IMR-90 (cell line): ENCODE measurements at regions not wholly inside any gene's neighbourhood (a gene's known extent, or its start where the extent isn't known, plus 50 kb on each side); places are given as distances from the start of the nearest gene placed in this dataset.

Experiments used
- ATAC-seq: fragments of 200-7000 bp; cut with Tn5 transposase; 2 replicates; pipeline ENCODE4 v1.9.1; 2020; ENCODE audit warnings: low read depth, mild to moderate bottlenecking, moderate library complexity
- BruUV-seq: library from RNA; stranded (reverse); fragments of 400-500 nt; replicated peaks from 2 replicates; lab custom pipeline; 2021; lab: Mats Ljungman, UMichigan
- CTCF ChIA-PET: fragments of 300-600 bp; formaldehyde crosslinking; extraction: SDS; loops from one replicate; lab custom pipeline; 2021; ENCODE audit warnings: antibody characterized with exemption; lab: Yijun Ruan, JAX
- POLR2A ChIA-PET: fragments of 300-600 bp; sonication (Branson Sonifier 250); formaldehyde crosslinking; loops from one replicate; lab custom pipeline; 2022; ENCODE audit warnings: antibody characterized with exemption; ENCODE audit not compliant: unreplicated experiment; lab: Charles Lee
- DNase-seq: peaks from one replicate; pipeline ENCODE4 v3.0.0; 2013
- H2AFZ ChIP-seq: replicated peaks from 2 replicates; pipeline ENCODE3; 2013; ENCODE audit warnings: low read length, mild to moderate bottlenecking; ENCODE audit not compliant: poor library complexity
- H2AK5ac ChIP-seq: 2 replicates; pipeline ENCODE4 v1.6.1; 2013; ENCODE audit warnings: low read depth, low read length, inconsistent platforms
- H2AK9ac ChIP-seq: replicated peaks from 2 replicates; pipeline ENCODE3; 2013; ENCODE audit warnings: mild to moderate bottlenecking, low read depth, low read length, moderate library complexity; ENCODE audit not compliant: poor library complexity
- H2BK120ac ChIP-seq: 2 replicates; pipeline ENCODE4 v1.6.1; 2013; ENCODE audit warnings: low read depth, low read length, inconsistent platforms
- H2BK15ac ChIP-seq: 3 replicates; pipeline ENCODE4 v1.6.1; 2013; ENCODE audit warnings: low read depth, low read length, inconsistent platforms
- H2BK20ac ChIP-seq: 2 replicates; pipeline ENCODE4 v1.6.1; 2013; ENCODE audit warnings: low read depth, mild to moderate bottlenecking, inconsistent platforms, low read length, moderate library complexity
- H2BK5ac ChIP-seq: 2 replicates; pipeline ENCODE4 v1.6.1; 2013; ENCODE audit warnings: mild to moderate bottlenecking, low read depth, low read length, inconsistent platforms; ENCODE audit not compliant: poor library complexity, severe bottlenecking
- H3K14ac ChIP-seq: replicated peaks from 2 replicates; pipeline ENCODE4 v1.6.1; 2013; ENCODE audit warnings: low read depth, low read length, inconsistent platforms
- H3K18ac ChIP-seq: 2 replicates; pipeline ENCODE4 v1.6.1; 2013; ENCODE audit warnings: low read depth, low read length, control low read depth
- H3K23ac ChIP-seq: 2 replicates; pipeline ENCODE4 v1.6.1; 2013; ENCODE audit warnings: low read depth, low read length, inconsistent platforms
- H3K27ac ChIP-seq: 2 replicates; pipeline ENCODE4 v1.5.1; 2013; ENCODE audit warnings: mild to moderate bottlenecking, control low read depth, low read length; ENCODE audit not compliant: insufficient read depth
- H3K27me3 ChIP-seq: 2 replicates; pipeline ENCODE4 v1.6.1; 2013; ENCODE audit warnings: low read length; ENCODE audit not compliant: control insufficient read depth, insufficient read depth
- H3K36me3 ChIP-seq: 2 replicates; pipeline ENCODE4 v1.6.1; 2013; ENCODE audit warnings: low read length, mixed read lengths; ENCODE audit not compliant: control insufficient read depth, insufficient read depth
- H3K4ac ChIP-seq: 2 replicates; pipeline ENCODE4 v1.6.1; 2013; ENCODE audit warnings: low read depth, low read length, inconsistent platforms
- H3K4me1 ChIP-seq: 2 replicates; pipeline ENCODE4 v1.6.1; 2013; ENCODE audit warnings: low read length, mixed read lengths; ENCODE audit not compliant: control insufficient read depth, insufficient read depth
- H3K4me2 ChIP-seq: 2 replicates; pipeline ENCODE4 v1.6.1; 2013; ENCODE audit warnings: low read depth, mild to moderate bottlenecking, control low read depth, low read length, moderate library complexity
- H3K4me3 ChIP-seq: 2 replicates; pipeline ENCODE4 v1.5.1; 2013; ENCODE audit warnings: low read depth, mild to moderate bottlenecking, control low read depth, low read length, moderate library complexity; ENCODE audit not compliant: insufficient read depth
- H3K56ac ChIP-seq: 2 replicates; pipeline ENCODE4 v1.6.1; 2013; ENCODE audit warnings: low read length, inconsistent platforms; ENCODE audit not compliant: insufficient read depth; ENCODE audit errors: extremely low read depth
- H3K79me1 ChIP-seq, 2 experiments: 2 replicates each; pipeline ENCODE4 v1.6.1; 2013; ENCODE audit warnings: low read length in 2 of 2, inconsistent platforms in 1 of 2, low read depth in 1 of 2
- H3K9ac ChIP-seq: 2 replicates; pipeline ENCODE4 v1.6.1; 2013; ENCODE audit warnings: low read depth, low read length, control low read depth
- H3K9me1 ChIP-seq: 2 replicates; pipeline ENCODE4 v1.6.1; 2013; ENCODE audit warnings: low read length, inconsistent platforms; ENCODE audit not compliant: insufficient read depth
- H3K9me3 ChIP-seq: 2 replicates; pipeline ENCODE4 v1.6.1; 2013; ENCODE audit warnings: low read length; ENCODE audit not compliant: control insufficient read depth, insufficient read depth
- H4K20me1 ChIP-seq: 2 replicates; pipeline ENCODE4 v1.6.1; 2013; ENCODE audit warnings: low read length, inconsistent platforms; ENCODE audit not compliant: insufficient read depth
- H4K5ac ChIP-seq: 2 replicates; pipeline ENCODE4 v1.6.1; 2013; ENCODE audit warnings: mild to moderate bottlenecking, low read depth, low read length, control low read depth
- H4K8ac ChIP-seq, 2 experiments: 2 replicates each; pipeline ENCODE4 v1.6.1; 2013; ENCODE audit warnings: low read depth in 2 of 2, low read length in 2 of 2, control low read depth in 1 of 2, inconsistent platforms in 1 of 2
- H4K91ac ChIP-seq: 2 replicates; pipeline ENCODE4 v1.6.1; 2013; ENCODE audit warnings: low read depth, low read length, inconsistent platforms; ENCODE audit not compliant: insufficient read depth
- BHLHE40 ChIP-seq: fragments of 150-350 bp; IDR thresholded peaks from 2 replicates; pipeline ENCODE4 v1.6.1; 2016; ENCODE audit warnings: mild to moderate bottlenecking, low read depth, low read length
- CEBPB ChIP-seq: IDR thresholded peaks from 2 replicates; pipeline ENCODE4 v1.6.1; 2012; ENCODE audit warnings: low read depth, low read length, improper control_type of control experiment
- CHD1 ChIP-seq: IDR thresholded peaks from 2 replicates; pipeline ENCODE4 v1.6.1; 2012; ENCODE audit warnings: low read depth, low read length, improper control_type of control experiment
- ELK1 ChIP-seq: fragments of 150-350 bp; IDR thresholded peaks from 2 replicates; pipeline ENCODE4 v1.6.1; 2016; ENCODE audit warnings: low read depth, mild to moderate bottlenecking, low read length, moderate library complexity, borderline replicate concordance
- FOS ChIP-seq: fragments of 150-350 bp; IDR thresholded peaks from 2 replicates; pipeline ENCODE4 v1.6.1; 2016; ENCODE audit warnings: low read depth, low read length
- MAFK ChIP-seq: IDR thresholded peaks from 2 replicates; pipeline ENCODE4 v1.6.1; 2012; ENCODE audit warnings: low read depth, low read length, improper control_type of control experiment
- MAZ ChIP-seq: IDR thresholded peaks from 2 replicates; pipeline ENCODE4 v1.6.1; 2012; ENCODE audit warnings: low read depth, mild to moderate bottlenecking, low read length, improper control_type of control experiment, moderate library complexity, borderline replicate concordance
- MXI1 ChIP-seq: IDR thresholded peaks from 2 replicates; pipeline ENCODE4 v1.6.1; 2012; ENCODE audit warnings: low read depth, mild to moderate bottlenecking, low read length, moderate library complexity, borderline replicate concordance
- NFE2L2 ChIP-seq: fragments of 150-350 bp; IDR thresholded peaks from 2 replicates; pipeline ENCODE4 v1.6.1; 2016; ENCODE audit warnings: low read depth, mild to moderate bottlenecking, low read length
- POLR2A ChIP-seq: IDR thresholded peaks from 2 replicates; pipeline ENCODE4 v1.6.1; 2012; ENCODE audit warnings: mild to moderate bottlenecking, low read depth, low read length
- RAD21 ChIP-seq: IDR thresholded peaks from 2 replicates; pipeline ENCODE4 v1.6.1; 2012; ENCODE audit warnings: low read length, improper control_type of control experiment
- RCOR1 ChIP-seq: IDR thresholded peaks from 2 replicates; pipeline ENCODE4 v1.6.1; 2012; ENCODE audit warnings: mild to moderate bottlenecking, low read length, improper control_type of control experiment; ENCODE audit not compliant: insufficient replicate concordance
- RFX5 ChIP-seq: IDR thresholded peaks from 2 replicates; pipeline ENCODE4 v1.8.0; 2012; ENCODE audit warnings: low read depth, mild to moderate bottlenecking, low read length, moderate library complexity
- SMC3 ChIP-seq: fragments of 150-350 bp; IDR thresholded peaks from 2 replicates; pipeline ENCODE4 v1.6.1; 2016; ENCODE audit warnings: low read depth, mild to moderate bottlenecking, antibody characterized with exemption, low read length, moderate library complexity
- WGBS, 2 experiments: methylation state at CpG; one replicate each; pipeline versions ENCODE4 v1.1.5 to v1.1.7; 2013; ENCODE audit warnings: missing lambda C conversion rate in 2 of 2; ENCODE audit not compliant: insufficient read length in 1 of 2; ENCODE audit errors: extremely low coverage in 2 of 2; 5-methylcytosine and 5-hydroxymethylcytosine counted together
- dilution Hi-C: fragments of 300-500 bp; cut with HindIII; formaldehyde crosslinking; loops from one replicate; pipeline ENCODE4 v1.14.3; 2018; ENCODE audit warnings: low sequenced_read_pairs; ENCODE audit not compliant: unreplicated experiment
- in situ Hi-C: fragments of 300-500 bp; cut with MboI; formaldehyde crosslinking; loops from 3 replicates; pipeline ENCODE4 v1.14.3; 2019; ENCODE audit warnings: low sequenced_read_pairs, inconsistent platforms, mixed read lengths
- intact Hi-C: fragments of 100-400 bp; cut with micrococcal nuclease; formaldehyde crosslinking; loops from 2 replicates; pipeline ENCODE4 v1.10.0; 2022
- TF ChIP-seq, protein P1 (sequence below): conservative IDR thresholded peaks from 2 replicates; pipeline ENCODE4 v1.5.1; 2012; ENCODE audit warnings: mild to moderate bottlenecking, low read depth, low read length, improper control_type of control experiment
- TF ChIP-seq, protein P2 (sequence below): fragments of 150-350 bp; IDR thresholded peaks from 2 replicates; pipeline ENCODE4 v1.6.1; 2017; ENCODE audit warnings: mild to moderate bottlenecking, antibody characterized with exemption, low read length, low read depth

- ChIA-PET POLR2A (no interaction called here), CTCF (no interaction called here)
- no peak overlapping the region for H3K14ac ChIP-seq
- no peak overlapping the region for H3K23ac ChIP-seq
- no peaks in the 10 kb centered on the region for H3K27me3 ChIP-seq
- H2AK9ac ChIP-seq, result no peak overlapping the region
- no TSS peak for BruUV-seq
- dilution Hi-C loops (no loop called here), intact Hi-C loops (loop anchor here (10.0 kb wide), 1 partner anchor 1672 kb away; no protein-coding TSS in a partner anchor), in situ Hi-C loops (no loop called here)
- H3K4ac ChIP-seq, result no peak overlapping the region
- H3K18ac ChIP-seq, result no peak overlapping the region
- no peaks in the 10 kb centered on the region for H4K20me1 ChIP-seq
- H3K4me2 ChIP-seq, result no peak overlapping the region
- no peak overlapping the region for H2BK15ac ChIP-seq
- DNase-seq (no peak), ATAC-seq (no peak)
- WGBS, 2 experiments, result no CpG with 5 or more reads among the region's 6 CpGs
- no peak overlapping the region for H3K27ac ChIP-seq
- no peak overlapping the region for H2AK5ac ChIP-seq
- no peaks in the 10 kb centered on the region for H3K79me1 ChIP-seq
- H3K4me1 ChIP-seq, result no peaks in the 10 kb centered on the region
- H2BK5ac ChIP-seq, result no peak overlapping the region
- H3K9me3 ChIP-seq, result peaks cover 12% of the 10 kb centered on the region
- H3K4me3 ChIP-seq, result no peak overlapping the region
- no peak overlapping the region for H4K91ac ChIP-seq
- H3K9ac ChIP-seq, result no peak overlapping the region
- no peak overlapping the region for H2BK120ac ChIP-seq
- H3K36me3 ChIP-seq, result no peaks in the 10 kb centered on the region
- H2BK20ac ChIP-seq, result no peak overlapping the region
- no peak overlapping the region for H2AFZ ChIP-seq
- H4K5ac ChIP-seq, result no peak overlapping the region
- TF ChIP-seq RAD21 (no peak), MXI1 (no peak), BHLHE40 (no peak), SMC3 (no peak), FOS (no peak), ELK1 (no peak), RFX5 (no peak), MAFK (no peak), MAZ (no peak), RCOR1 (no peak), CEBPB (no peak), NFE2L2 (no peak), CHD1 (no peak), POLR2A (no peak)
- TF ChIP-seq, protein P1, sequence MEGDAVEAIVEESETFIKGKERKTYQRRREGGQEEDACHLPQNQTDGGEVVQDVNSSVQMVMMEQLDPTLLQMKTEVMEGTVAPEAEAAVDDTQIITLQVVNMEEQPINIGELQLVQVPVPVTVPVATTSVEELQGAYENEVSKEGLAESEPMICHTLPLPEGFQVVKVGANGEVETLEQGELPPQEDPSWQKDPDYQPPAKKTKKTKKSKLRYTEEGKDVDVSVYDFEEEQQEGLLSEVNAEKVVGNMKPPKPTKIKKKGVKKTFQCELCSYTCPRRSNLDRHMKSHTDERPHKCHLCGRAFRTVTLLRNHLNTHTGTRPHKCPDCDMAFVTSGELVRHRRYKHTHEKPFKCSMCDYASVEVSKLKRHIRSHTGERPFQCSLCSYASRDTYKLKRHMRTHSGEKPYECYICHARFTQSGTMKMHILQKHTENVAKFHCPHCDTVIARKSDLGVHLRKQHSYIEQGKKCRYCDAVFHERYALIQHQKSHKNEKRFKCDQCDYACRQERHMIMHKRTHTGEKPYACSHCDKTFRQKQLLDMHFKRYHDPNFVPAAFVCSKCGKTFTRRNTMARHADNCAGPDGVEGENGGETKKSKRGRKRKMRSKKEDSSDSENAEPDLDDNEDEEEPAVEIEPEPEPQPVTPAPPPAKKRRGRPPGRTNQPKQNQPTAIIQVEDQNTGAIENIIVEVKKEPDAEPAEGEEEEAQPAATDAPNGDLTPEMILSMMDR, result no peak
- TF ChIP-seq, protein P2, sequence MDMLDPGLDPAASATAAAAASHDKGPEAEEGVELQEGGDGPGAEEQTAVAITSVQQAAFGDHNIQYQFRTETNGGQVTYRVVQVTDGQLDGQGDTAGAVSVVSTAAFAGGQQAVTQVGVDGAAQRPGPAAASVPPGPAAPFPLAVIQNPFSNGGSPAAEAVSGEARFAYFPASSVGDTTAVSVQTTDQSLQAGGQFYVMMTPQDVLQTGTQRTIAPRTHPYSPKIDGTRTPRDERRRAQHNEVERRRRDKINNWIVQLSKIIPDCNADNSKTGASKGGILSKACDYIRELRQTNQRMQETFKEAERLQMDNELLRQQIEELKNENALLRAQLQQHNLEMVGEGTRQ, result no peak
- H4K8ac ChIP-seq, result no peak overlapping the region
- H3K56ac ChIP-seq, result no peak overlapping the region
- H3K9me1 ChIP-seq, result no peaks in the 10 kb centered on the region
Measured at GRCh38 chr5:116942622-116943021, 368.0 kb upstream of the SEMA6A start.
